ENCODE measurements at regions not wholly inside any gene's neighbourhood (a gene's known extent, or its start where the extent isn't known, plus 50 kb on each side); places are given as distances from the start of the nearest gene placed in this dataset.
"Not testable (repeated sequence)": the region's sequence is repeated elsewhere in the genome, so short reads cannot be mapped to it uniquely, and the experiment has no call there.

DNA sequence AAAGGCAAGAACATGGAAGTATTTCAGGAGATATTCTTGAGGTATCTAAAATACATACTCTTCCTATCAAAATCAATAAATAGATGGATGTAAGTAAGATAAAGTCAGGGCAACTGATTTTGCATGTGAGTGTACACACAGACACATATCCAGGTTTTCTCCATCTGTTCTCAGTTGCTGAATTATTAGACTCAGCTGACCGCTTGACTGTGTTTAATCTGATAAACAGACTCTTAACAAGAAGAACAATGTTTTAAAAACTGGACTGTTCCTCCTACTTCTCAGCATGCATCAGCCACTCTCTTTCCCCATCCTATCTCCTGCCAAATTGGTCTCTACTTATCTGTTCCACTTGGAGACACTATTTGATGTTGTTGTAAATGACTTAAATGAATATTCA, 73.5 kb downstream of the GOLGA8G start:
- no peak for DNase-seq (ENCODE audit: low read depth in 4 of 4, low spot score in 3 of 4)

DNA sequence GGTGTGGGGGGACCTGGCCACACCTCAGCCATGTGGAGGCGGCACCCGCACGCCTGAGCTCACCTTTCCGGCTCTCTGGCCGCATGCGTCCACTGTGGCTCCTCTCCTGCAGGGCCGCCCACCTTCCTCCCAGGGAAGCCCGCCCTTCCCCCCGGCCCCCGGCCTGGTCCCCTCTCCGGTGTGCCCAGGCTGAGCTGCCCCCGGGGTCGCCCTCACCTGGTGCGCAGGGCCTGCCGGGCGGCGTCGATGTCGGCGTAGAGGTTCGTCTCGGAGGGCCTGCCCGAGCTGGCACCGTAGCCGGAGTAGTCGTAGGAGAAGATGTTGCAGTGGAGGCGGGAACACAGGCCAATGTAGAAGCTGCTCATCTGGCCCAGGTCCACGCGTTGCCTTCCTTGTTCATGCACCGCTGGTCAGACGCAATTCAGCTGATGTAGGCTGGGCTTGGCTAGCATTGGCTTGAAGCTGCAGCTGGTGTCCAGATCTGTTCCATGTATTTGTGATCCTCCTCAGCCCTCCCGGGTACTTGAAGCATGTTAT, 75.3 kb downstream of the GOLGA8G start:
- peak in 1 of 4 donors; percentile 8 for DNase-seq (ENCODE audit: low read depth in 4 of 4, low spot score in 3 of 4)

DNA sequence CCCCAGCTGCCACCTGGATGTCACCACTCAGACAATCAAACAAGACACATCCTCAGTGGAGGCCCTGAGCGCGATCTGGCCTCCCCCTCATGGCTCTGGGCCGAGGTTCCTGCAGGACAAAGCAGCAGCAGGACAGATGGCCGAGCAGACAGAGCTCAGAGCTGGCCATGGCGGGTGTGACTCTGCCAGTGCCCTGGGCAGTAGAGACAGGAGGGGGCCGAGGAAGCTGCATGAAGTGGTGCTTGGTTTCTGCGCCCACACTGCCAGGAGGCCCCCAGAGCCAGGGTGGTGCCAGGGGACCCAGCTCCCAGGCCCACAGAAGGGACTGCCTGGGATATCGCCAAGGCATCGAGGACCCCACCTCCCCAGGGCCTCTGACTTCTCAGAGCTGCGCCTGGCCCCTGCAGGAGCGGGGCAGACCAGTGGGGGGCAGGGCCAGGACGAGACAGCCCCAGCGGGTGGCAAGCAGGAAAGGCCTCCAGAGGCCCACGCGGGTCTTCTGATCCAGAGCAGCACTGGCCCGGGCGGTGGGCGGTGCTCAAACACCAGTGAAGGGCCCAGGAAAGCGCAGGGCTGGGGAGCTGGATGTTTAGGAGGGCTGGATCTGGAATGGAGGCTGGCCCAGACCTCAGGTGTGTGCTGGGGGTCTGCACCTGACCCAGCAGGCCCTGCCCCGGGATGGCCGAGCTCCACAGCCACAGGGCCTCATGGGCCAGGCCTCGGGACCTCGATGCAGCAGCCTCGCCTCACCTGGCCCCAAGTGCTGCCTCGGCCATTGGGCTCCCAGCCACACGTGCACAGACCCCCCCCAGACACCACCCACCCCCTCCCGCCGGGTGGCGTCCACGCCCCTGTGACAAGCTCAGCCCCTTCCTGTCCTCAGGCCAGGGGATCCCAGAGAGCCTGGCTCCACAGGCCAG, 76.0 kb downstream of the GOLGA8G start:
- DNase-seq (ENCODE audit: low read depth in 4 of 4, low spot score in 3 of 4), result no peak

DNA sequence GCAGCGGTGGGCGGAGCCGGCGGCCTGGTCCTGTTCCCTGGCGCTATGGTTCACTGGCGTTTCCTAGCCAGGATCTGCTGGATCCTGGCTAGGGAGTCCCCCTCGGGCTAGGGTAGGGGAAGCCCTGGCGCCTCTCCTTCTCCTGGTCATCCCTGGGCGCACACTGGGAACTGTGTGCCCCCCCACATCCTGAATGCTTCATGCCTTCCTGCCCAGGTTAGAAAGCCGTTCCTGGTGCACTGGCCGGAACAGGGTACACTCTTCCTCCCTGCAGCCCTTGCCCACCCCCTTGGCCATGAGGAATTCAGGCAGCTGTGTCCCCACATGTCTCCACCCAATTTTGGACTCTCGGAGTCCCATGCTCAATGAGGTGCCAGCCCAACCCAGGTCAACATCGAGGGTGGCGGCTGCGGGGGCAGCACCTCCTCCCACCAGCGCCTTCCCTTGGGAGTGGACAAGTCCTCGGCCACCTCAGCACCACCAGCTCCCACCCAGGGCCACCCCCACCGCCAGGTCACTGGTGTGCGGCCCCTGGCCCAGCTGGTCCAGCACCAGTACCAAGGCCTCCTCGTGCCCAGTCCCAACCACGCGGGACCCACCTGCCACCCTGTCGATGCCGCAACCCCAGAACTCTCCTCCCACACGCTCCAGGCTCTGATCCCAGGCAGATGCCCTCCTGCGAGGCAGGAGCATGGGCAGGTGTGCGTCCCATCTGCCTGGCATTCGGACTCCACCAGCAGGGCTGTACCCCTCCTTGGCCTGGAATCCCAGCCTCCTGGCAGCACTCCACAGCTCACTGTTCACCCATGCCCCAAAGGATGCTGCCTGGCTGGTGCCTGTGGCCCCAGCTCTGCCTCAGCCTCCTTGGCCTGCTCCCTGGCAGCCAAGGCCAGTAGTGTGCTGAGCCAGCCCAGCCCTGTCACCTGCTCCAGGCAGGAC, 77.0 kb downstream of the GOLGA8G start:
- not testable (repeated sequence) for DNase-seq (ENCODE audit: low read depth in 4 of 4, low spot score in 3 of 4)

DNA sequence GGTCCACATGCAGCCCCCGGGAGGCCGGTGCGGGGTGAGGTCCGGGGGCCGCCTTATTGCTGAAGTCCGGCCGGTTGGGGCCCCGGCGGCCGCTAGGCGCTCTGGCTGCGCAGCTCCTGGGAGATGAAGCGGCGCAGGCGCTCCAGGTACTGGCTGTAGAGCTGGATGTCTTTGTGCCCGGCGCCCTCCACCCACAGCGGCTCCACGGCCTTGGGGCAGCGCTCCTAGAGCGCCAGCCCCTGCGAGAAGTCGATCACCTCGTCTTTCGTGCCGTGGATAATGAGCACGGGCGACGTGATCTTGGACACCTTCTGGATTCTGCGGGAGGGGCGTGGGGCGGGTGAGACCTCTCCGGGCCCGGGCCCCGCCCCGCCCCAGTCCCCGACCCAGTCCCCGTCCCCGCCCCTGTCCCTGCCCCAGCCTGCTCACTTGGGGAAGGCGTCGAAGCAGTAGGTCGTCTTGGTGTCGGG, 76.3 kb downstream of the GOLGA8F start:
- not testable (repeated sequence) for DNase-seq (ENCODE audit: low read depth in 4 of 4, low spot score in 3 of 4)

All from right renal pelvis (tissue), 4 donors.